ENCODE measurements at regions not wholly inside any gene's neighbourhood (a gene's known extent, or its start where the extent isn't known, plus 50 kb on each side); places are given as distances from the start of the nearest gene placed in this dataset.

DNA sequence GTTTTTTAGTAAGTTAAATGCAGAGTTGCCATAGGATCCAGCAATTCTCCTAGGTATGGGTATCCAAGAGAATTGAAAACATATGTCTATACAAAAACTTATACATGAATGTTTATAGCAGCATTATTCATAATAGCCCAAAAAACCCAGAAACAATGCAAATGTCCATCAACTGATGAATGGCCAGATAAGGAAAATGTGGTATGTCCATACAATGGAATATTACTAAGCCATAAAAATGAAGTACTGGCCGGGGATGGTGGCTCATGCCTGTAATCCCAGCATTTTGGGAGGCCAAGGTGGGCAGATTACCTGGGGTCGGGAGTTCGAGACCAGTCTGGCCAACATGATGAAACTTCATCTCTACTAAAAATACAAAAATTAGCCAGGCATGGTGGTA, 156.1 kb upstream of the PSMD7 start:
- SMC1A ChIA-PET (ENCODE audit: uncharacterized antibody, unreplicated experiment), result no interaction called here
- RAD21 ChIA-PET (ENCODE audit: unreplicated experiment), result no interaction called here
- H3K9ac ChIP-seq (ENCODE audit: control insufficient read depth, insufficient read depth, low read length), result no peak overlapping the region
- FAIRE-seq, result no peak
- no peak overlapping the region for H3K27ac ChIP-seq (ENCODE audit: control insufficient read depth, insufficient read depth)
- no peaks in the 10 kb centered on the region for H3K27me3 ChIP-seq (replicated peaks in 1 of 2; ENCODE audit: control insufficient read depth in 2 of 2, insufficient read depth in 2 of 2, low read length in 1 of 2)
- no peak overlapping the region for H2AFZ ChIP-seq (ENCODE audit: control insufficient read depth, low read depth, low read length)
- H3K79me2 ChIP-seq (ENCODE audit: control insufficient read depth, insufficient read depth, low read length), result no peaks in the 10 kb centered on the region
- WGBS (ENCODE audit: insufficient coverage, insufficient replicate concordance, low lambda C conversion rate, missing lambda C conversion rate), result 58% methylated on average over 3 of the region's 3 CpGs
- H3K4me2 ChIP-seq (ENCODE audit: control insufficient read depth, insufficient read depth), result no peak overlapping the region
- ATAC-seq, result no peak
- CTCF ChIA-PET, result no interaction called here
- no peaks in the 10 kb centered on the region for H4K20me1 ChIP-seq (ENCODE audit: control insufficient read depth, insufficient read depth)
- H3K36me3 ChIP-seq (ENCODE audit: control insufficient read depth in 2 of 2, insufficient read depth in 2 of 2, low read length in 1 of 2), result no peaks in the 10 kb centered on the region
- TF ChIP-seq PAX8 (IDR thresholded peaks at IDR 0.05) (no peak), CHD1 (IDR thresholded peaks at IDR 0.05; ENCODE audit: low read depth, low read length) (no peak)
- TF ChIP-seq, protein P1, sequence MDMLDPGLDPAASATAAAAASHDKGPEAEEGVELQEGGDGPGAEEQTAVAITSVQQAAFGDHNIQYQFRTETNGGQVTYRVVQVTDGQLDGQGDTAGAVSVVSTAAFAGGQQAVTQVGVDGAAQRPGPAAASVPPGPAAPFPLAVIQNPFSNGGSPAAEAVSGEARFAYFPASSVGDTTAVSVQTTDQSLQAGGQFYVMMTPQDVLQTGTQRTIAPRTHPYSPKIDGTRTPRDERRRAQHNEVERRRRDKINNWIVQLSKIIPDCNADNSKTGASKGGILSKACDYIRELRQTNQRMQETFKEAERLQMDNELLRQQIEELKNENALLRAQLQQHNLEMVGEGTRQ (IDR thresholded peaks at IDR 0.05; ENCODE audit: borderline replicate concordance, low read depth, low read length), result no peak
- TF ChIP-seq, protein P2, sequence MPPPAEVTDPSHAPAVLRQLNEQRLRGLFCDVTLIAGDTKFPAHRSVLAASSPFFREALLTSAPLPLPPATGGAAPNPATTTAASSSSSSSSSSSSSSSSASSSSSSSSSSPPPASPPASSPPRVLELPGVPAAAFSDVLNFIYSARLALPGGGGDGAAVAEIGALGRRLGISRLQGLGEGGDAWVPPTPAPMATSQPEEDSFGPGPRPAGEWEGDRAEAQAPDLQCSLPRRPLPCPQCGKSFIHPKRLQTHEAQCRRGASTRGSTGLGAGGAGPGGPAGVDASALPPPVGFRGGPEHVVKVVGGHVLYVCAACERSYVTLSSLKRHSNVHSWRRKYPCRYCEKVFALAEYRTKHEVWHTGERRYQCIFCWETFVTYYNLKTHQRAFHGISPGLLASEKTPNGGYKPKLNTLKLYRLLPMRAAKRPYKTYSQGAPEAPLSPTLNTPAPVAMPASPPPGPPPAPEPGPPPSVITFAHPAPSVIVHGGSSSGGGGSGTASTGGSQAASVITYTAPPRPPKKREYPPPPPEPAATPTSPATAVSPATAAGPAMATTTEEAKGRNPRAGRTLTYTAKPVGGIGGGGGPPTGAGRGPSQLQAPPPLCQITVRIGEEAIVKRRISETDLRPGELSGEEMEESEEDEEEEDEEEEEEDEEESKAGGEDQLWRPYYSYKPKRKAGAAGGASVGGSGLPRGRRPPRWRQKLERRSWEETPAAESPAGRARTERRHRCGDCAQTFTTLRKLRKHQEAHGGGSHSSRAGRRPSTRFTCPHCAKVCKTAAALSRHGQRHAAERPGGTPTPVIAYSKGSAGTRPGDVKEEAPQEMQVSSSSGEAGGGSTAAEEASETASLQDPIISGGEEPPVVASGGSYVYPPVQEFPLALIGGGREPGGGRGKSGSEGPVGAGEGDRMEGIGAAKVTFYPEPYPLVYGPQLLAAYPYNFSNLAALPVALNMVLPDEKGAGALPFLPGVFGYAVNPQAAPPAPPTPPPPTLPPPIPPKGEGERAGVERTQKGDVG (CRISPR knock-in tag; IDR thresholded peaks at IDR 0.05), result no peak
- no peak overlapping the region for H3K4me3 ChIP-seq
- intact Hi-C loops (cut with micrococcal nuclease; ENCODE audit: unreplicated experiment) (no loop called here), in situ Hi-C loops (cut with MboI) (no loop called here)
- H3K4me1 ChIP-seq (ENCODE audit: control insufficient read depth, insufficient read depth, low read length), result no peaks in the 10 kb centered on the region
- H3K9me3 ChIP-seq (replicated peaks; ENCODE audit: control insufficient read depth, insufficient read depth, low read length), result no peaks in the 10 kb centered on the region
- DNase-seq (ENCODE audit: low read depth, low spot score), result no peak
- no TSS peak for BruUV-seq (replicated peaks)
- POLR2A ChIA-PET, result no interaction called here
